ENCODE measurements at regions not wholly inside any gene's neighbourhood (a gene's known extent, or its start where the extent isn't known, plus 50 kb on each side); places are given as distances from the start of the nearest gene placed in this dataset.

DNA sequence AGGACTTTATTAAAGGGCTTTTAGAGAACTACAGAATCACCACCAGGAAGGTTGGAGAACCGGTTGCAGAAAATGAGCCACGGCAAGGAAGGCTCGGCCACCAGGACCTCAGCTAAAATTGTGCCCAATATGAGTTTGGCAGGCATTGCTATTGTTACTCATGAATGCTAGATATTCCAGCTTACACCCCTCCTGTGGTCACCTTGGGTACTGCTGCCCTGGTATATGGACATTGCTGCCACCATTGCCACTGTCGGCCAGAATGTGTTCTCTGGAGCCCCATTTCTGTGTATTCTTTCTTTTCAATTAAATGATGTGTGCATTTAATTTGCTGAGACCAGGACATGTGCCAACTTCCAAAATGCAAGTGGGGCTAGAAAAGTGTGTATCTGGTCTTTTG is 626.7 kb upstream of the BOD1L1 start:
- Histone ChIP-seq H3K27ac (no peak overlapping the region), H3K27me3 (replicated peaks; ENCODE audit: insufficient read depth) (no peaks in the 10 kb centered on the region), H3K4me1 (replicated peaks) (no peaks in the 10 kb centered on the region), H3K36me3 (no peaks in the 10 kb centered on the region), H3K9me3 (no peaks in the 10 kb centered on the region), H3K4me3 (no peak overlapping the region)
- TF ChIP-seq, protein P1, sequence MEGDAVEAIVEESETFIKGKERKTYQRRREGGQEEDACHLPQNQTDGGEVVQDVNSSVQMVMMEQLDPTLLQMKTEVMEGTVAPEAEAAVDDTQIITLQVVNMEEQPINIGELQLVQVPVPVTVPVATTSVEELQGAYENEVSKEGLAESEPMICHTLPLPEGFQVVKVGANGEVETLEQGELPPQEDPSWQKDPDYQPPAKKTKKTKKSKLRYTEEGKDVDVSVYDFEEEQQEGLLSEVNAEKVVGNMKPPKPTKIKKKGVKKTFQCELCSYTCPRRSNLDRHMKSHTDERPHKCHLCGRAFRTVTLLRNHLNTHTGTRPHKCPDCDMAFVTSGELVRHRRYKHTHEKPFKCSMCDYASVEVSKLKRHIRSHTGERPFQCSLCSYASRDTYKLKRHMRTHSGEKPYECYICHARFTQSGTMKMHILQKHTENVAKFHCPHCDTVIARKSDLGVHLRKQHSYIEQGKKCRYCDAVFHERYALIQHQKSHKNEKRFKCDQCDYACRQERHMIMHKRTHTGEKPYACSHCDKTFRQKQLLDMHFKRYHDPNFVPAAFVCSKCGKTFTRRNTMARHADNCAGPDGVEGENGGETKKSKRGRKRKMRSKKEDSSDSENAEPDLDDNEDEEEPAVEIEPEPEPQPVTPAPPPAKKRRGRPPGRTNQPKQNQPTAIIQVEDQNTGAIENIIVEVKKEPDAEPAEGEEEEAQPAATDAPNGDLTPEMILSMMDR (IDR thresholded peaks at IDR 0.05): peak; percentile 4 to 55 (median 52)
- TF ChIP-seq POLR2A (IDR thresholded peaks at IDR 0.05): no peak
- WGBS: 89% methylated on average over 4 of the region's 4 CpGs
- peak; percentile 22 for DNase-seq (ENCODE audit: low spot score)
- intact Hi-C loops (cut with DNase I): no loop called here

DNA sequence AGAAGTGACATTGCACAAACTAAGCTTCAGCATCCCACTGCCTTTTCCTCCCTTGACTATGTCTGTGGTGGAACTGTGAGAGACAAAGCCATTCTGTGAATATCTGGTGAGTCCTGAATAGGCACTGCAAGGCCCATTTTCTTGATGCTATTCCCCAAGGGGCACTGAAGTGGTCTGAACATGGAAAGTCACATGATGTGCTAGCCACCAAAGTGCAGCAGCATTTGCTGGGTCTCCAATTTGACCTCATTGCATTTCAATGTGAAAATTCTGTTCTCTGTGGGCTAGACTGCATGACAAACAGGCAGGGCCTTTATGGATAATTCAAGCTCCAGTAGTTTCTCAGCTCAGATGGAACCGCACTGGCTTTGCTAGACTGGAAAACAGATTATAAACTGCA is 627.4 kb upstream of the BOD1L1 start:
- WGBS: 92% methylated on average over 1 of the region's 1 CpG
- Histone ChIP-seq H3K27me3 (replicated peaks; ENCODE audit: insufficient read depth) (no peaks in the 10 kb centered on the region), H3K36me3 (no peaks in the 10 kb centered on the region), H3K4me1 (replicated peaks) (no peaks in the 10 kb centered on the region), H3K9me3 (no peaks in the 10 kb centered on the region), H3K4me3 (no peak overlapping the region), H3K27ac (no peak overlapping the region)
- intact Hi-C loops (cut with DNase I): no loop called here
- TF ChIP-seq POLR2A (IDR thresholded peaks at IDR 0.05) (no peak), POLR2AphosphoS5 (IDR thresholded peaks at IDR 0.05) (no peak)
- TF ChIP-seq, protein P1 (IDR thresholded peaks at IDR 0.05): no peak
- no peak for DNase-seq (ENCODE audit: low spot score)

DNA sequence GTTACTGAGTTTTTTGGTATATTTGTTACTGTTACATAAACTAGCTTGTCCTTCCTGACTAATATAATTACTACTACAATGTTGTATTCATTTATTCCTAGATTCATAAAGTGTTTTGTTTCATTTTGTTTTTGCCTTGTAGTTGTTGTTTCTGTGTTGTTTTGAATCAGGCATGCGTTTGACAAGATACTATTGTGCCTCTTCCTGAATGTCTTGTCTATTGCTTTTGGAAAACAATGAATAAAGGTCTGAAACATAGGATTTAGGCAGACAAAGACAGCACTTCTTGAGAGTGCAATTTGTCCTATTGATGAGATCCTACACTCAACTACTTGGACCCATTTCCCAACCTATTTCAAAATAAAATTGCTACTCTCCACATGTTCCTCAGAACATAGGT is 630.4 kb upstream of the BOD1L1 start:
- H3K36me3 ChIP-seq: no peaks in the 10 kb centered on the region
- 89% methylated on average over 1 of the region's 1 CpG for WGBS
- H3K9me3 ChIP-seq: no peaks in the 10 kb centered on the region
- TF ChIP-seq, protein P1 (IDR thresholded peaks at IDR 0.05): no peak
- TF ChIP-seq POLR2A (IDR thresholded peaks at IDR 0.05) (no peak), POLR2AphosphoS5 (IDR thresholded peaks at IDR 0.05) (no peak)
- H3K27ac ChIP-seq: no peak overlapping the region
- DNase-seq (ENCODE audit: low spot score): no peak
- intact Hi-C loops (cut with DNase I): no loop called here
- no peaks in the 10 kb centered on the region for H3K4me1 ChIP-seq (replicated peaks)
- no peaks in the 10 kb centered on the region for H3K27me3 ChIP-seq (replicated peaks; ENCODE audit: insufficient read depth)
- no peak overlapping the region for H3K4me3 ChIP-seq

DNA sequence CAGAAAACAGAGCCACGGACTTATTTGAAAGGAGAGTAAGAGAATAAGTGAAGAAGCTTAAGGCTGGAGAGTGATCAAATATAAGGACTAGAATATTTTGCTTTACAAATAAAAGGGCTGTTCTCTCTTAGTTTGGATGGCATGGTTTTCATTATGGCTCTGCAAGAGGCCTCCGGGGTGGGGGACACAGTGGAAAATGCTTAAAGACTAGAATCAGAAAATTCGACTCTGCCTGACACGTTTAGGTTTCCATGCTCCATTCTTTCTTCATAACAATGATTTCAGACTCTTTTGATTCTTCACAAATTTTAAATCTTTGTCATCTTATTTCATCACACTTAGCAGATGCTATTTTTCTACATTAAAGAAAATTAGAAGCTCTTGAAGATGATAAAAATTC is 632.4 kb upstream of the BOD1L1 start:
- no peak for DNase-seq (ENCODE audit: low spot score)
- intact Hi-C loops (cut with DNase I): no loop called here
- Histone ChIP-seq H3K4me1 (replicated peaks) (no peaks in the 10 kb centered on the region), H3K27me3 (replicated peaks; ENCODE audit: insufficient read depth) (no peaks in the 10 kb centered on the region), H3K27ac (no peak overlapping the region), H3K9me3 (no peaks in the 10 kb centered on the region), H3K4me3 (no peak overlapping the region), H3K36me3 (no peaks in the 10 kb centered on the region)
- WGBS: 74% methylated on average over 4 of the region's 4 CpGs
- TF ChIP-seq, protein P1 (IDR thresholded peaks at IDR 0.05): no peak
- TF ChIP-seq POLR2AphosphoS5 (IDR thresholded peaks at IDR 0.05) (no peak), POLR2A (IDR thresholded peaks at IDR 0.05) (no peak)

DNA sequence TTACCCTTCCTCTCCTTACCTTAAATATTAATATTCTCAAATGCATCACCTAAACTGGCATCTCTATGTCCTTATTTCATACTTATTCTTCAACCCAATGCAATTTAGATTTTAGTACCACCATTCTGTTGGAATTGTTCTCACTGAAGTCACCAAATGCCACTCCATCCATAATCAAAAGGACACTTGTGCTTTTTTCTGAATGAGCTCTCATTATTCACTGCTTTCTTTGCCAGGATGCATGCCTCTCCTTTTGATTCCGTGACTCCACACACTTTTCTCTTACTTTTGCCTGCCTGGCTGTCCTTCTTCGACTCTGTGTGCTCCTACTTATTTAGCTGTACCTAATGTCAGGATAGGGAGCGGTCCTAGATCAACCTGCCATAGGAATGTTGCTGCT is 633.1 kb upstream of the BOD1L1 start:
- H3K27me3 ChIP-seq (replicated peaks; ENCODE audit: insufficient read depth): no peaks in the 10 kb centered on the region

More for the DNA sequence above, 633.1 kb upstream of the BOD1L1 start:
- Histone ChIP-seq H3K27ac (no peak overlapping the region), H3K4me1 (replicated peaks) (no peaks in the 10 kb centered on the region), H3K4me3 (no peak overlapping the region), H3K9me3 (no peaks in the 10 kb centered on the region), H3K36me3 (no peaks in the 10 kb centered on the region)
- WGBS: 94% methylated on average over 3 of the region's 3 CpGs
- no peak for DNase-seq (ENCODE audit: low spot score)
- TF ChIP-seq POLR2A (IDR thresholded peaks at IDR 0.05) (no peak), POLR2AphosphoS5 (IDR thresholded peaks at IDR 0.05) (no peak)
- TF ChIP-seq, protein P1 (IDR thresholded peaks at IDR 0.05): no peak
- intact Hi-C loops (cut with DNase I): no loop called here
